ENCODE measurements at regions not wholly inside any gene's neighbourhood (a gene's known extent, or its start where the extent isn't known, plus 50 kb on each side); places are given as distances from the start of the nearest gene placed in this dataset.

- TF ChIP-seq CTCF (IDR thresholded peaks at IDR 0.05; ENCODE audit: low read length) (no peak), EZH2 (IDR thresholded peaks at IDR 0.05; ENCODE audit: borderline replicate concordance, low read length) (no peak)
Measured at GRCh38 chr5:68894673-68895072, 199.1 kb upstream of the SLC30A5 start.
